HEK293 (cell line): ENCODE measurements at regions not wholly inside any gene's neighbourhood (a gene's known extent, or its start where the extent isn't known, plus 50 kb on each side); places are given as distances from the start of the nearest gene placed in this dataset.

Experiments
- CTCF ChIA-PET: fragments of 350-600 bp; formaldehyde crosslinking; extraction: SDS; loops from one replicate; lab custom pipeline; 2021; ENCODE audit warnings: antibody characterized with exemption; lab: Yijun Ruan, JAX
- POLR2A ChIA-PET: fragments of 300-600 bp; formaldehyde crosslinking; extraction: SDS; loops from one replicate; lab custom pipeline; 2020; ENCODE audit warnings: antibody characterized with exemption, inconsistent platforms; lab: Yijun Ruan, JAX
- H3K27ac ChIP-seq: fragments of 200-500 bp; sonication (Bioruptor generic); 2 replicates; pipeline ENCODE4 v1.5.1; 2014; ENCODE audit warnings: low read depth, low read length, control low read depth, inconsistent platforms; ENCODE audit errors: extremely low read depth
- H3K36me3 ChIP-seq, 2 experiments: fragments of 200-500 bp in 1 of 2; sonication (Bioruptor generic) in 1 of 2; 1 replicate in 1 of 2; 2 replicates in 1 of 2; pipeline ENCODE4 v1.5.1; 2014 to 2017; ENCODE audit warnings: inconsistent platforms in 2 of 2, low read length in 2 of 2; ENCODE audit not compliant: control insufficient read depth in 2 of 2, insufficient read depth in 1 of 2
- H3K4me1 ChIP-seq: fragments of 200-500 bp; sonication (Bioruptor generic); 2 replicates; pipeline ENCODE4 v1.5.1; 2014; ENCODE audit warnings: mild to moderate bottlenecking, low read length, inconsistent platforms; ENCODE audit not compliant: control insufficient read depth, insufficient read depth
- H3K4me3 ChIP-seq: 2 replicates; pipeline ENCODE4 v1.5.1; 2011; ENCODE audit warnings: low read depth, mild to moderate bottlenecking, control low read depth, low read length, moderate library complexity
- H3K9me3 ChIP-seq: fragments of 200-500 bp; sonication (Bioruptor generic); 2 replicates; pipeline ENCODE4 v1.5.1; 2014; ENCODE audit warnings: low read depth, low read length, inconsistent platforms; ENCODE audit not compliant: control insufficient read depth, insufficient read depth
- ATF2 ChIP-seq: fragments of 450-650 bp; formaldehyde crosslinking; IDR thresholded peaks from 2 replicates; pipeline ENCODE4 v1.5.1; 2016; ENCODE audit warnings: missing biosample characterization, missing genetic modification characterization, low read depth
- GLI2 ChIP-seq: fragments of 450-650 bp; formaldehyde crosslinking; IDR thresholded peaks from 2 replicates; pipeline ENCODE4; 2017; ENCODE audit warnings: missing biosample characterization, missing genetic modification characterization, low read depth, borderline replicate concordance
- GLI4 ChIP-seq: fragments of 450-650 bp; formaldehyde crosslinking; IDR thresholded peaks from 2 replicates; pipeline ENCODE4 v1.5.1; 2016; ENCODE audit warnings: missing biosample characterization, missing genetic modification characterization
- KLF10 ChIP-seq: fragments of 450-650 bp; IDR thresholded peaks from 2 replicates; pipeline ENCODE4 v1.5.1; 2018; ENCODE audit warnings: missing biosample characterization, mild to moderate bottlenecking, missing genetic modification characterization
- PATZ1 ChIP-seq: fragments of 450-650 bp; formaldehyde crosslinking; IDR thresholded peaks from 2 replicates; pipeline ENCODE4 v1.5.1; 2016; ENCODE audit warnings: missing biosample characterization, missing genetic modification characterization
- PRDM6 ChIP-seq: fragments of 450-650 bp; formaldehyde crosslinking; IDR thresholded peaks from 2 replicates; pipeline ENCODE4 v1.5.1; 2017; ENCODE audit warnings: missing biosample characterization, missing genetic modification characterization
- SP7 ChIP-seq: fragments of 450-650 bp; formaldehyde crosslinking; IDR thresholded peaks from 2 replicates; pipeline ENCODE4 v1.5.1; 2016; ENCODE audit warnings: missing biosample characterization, missing genetic modification characterization
- TRIM28 ChIP-seq: IDR thresholded peaks from 2 replicates; pipeline ENCODE4 v1.6.1; 2011; ENCODE audit warnings: low read length, control low read depth, borderline replicate concordance
- ZBTB20 ChIP-seq: fragments of 450-650 bp; formaldehyde crosslinking; IDR thresholded peaks from 2 replicates; pipeline ENCODE4 v1.5.1; 2016; ENCODE audit warnings: missing biosample characterization, missing genetic modification characterization
- ZNF112 ChIP-seq: fragments of 450-650 bp; formaldehyde crosslinking; IDR thresholded peaks from 2 replicates; pipeline ENCODE4 v1.5.0; 2017; ENCODE audit warnings: missing biosample characterization, missing genetic modification characterization
- ZNF133 ChIP-seq: fragments of 450-650 bp; formaldehyde crosslinking; IDR thresholded peaks from 2 replicates; pipeline ENCODE4 v1.5.1; 2016; ENCODE audit warnings: missing biosample characterization, missing genetic modification characterization
- ZNF140 ChIP-seq: fragments of 450-650 bp; formaldehyde crosslinking; IDR thresholded peaks from 2 replicates; pipeline ENCODE4 v1.5.1; 2016; ENCODE audit warnings: missing biosample characterization, missing genetic modification characterization
- ZNF561 ChIP-seq: fragments of 450-650 bp; IDR thresholded peaks from 2 replicates; pipeline ENCODE4 v1.5.1; 2018; ENCODE audit warnings: missing biosample characterization, missing genetic modification characterization, borderline replicate concordance
- ZNF600 ChIP-seq: fragments of 450-650 bp; formaldehyde crosslinking; IDR thresholded peaks from 2 replicates; pipeline ENCODE4 v1.5.1; 2016; ENCODE audit warnings: missing biosample characterization, missing genetic modification characterization
- ZNF623 ChIP-seq: fragments of 450-650 bp; formaldehyde crosslinking; IDR thresholded peaks from 2 replicates; pipeline ENCODE4 v1.5.1; 2016; ENCODE audit warnings: missing biosample characterization, missing genetic modification characterization
- ZNF624 ChIP-seq: fragments of 450-650 bp; formaldehyde crosslinking; IDR thresholded peaks from 2 replicates; pipeline ENCODE4 v1.5.1; 2017; ENCODE audit warnings: missing biosample characterization, missing genetic modification characterization
- ZNF629 ChIP-seq: fragments of 450-650 bp; formaldehyde crosslinking; IDR thresholded peaks from 2 replicates; pipeline ENCODE4 v1.5.1; 2017; ENCODE audit warnings: missing biosample characterization, missing genetic modification characterization
- ZNF830 ChIP-seq: fragments of 450-650 bp; IDR thresholded peaks from 2 replicates; pipeline ENCODE4 v1.5.0; 2018; ENCODE audit warnings: missing biosample characterization, missing genetic modification characterization, low read depth, mild to moderate bottlenecking, moderate library complexity
- ZSCAN18 ChIP-seq: fragments of 450-650 bp; formaldehyde crosslinking; IDR thresholded peaks from 2 replicates; pipeline ENCODE4 v1.5.1; 2016; ENCODE audit warnings: missing biosample characterization, missing genetic modification characterization

GRCh38 chr11:92787638-92788037, 181.8 kb upstream of the MTNR1B start:
- H3K27ac ChIP-seq: no peak overlapping the region
- no peaks in the 10 kb centered on the region for H3K9me3 ChIP-seq
- TF ChIP-seq ZBTB20 (no peak), ATF2 (tag by site-specific recombination) (peak; percentile 57; the same call in 1 of the 2 replicates)
- peaks cover 0 to 15% of the 10 kb centered on the region in 2 experiments; a peak in 1 of 3 replicates for H3K36me3 ChIP-seq
- POLR2A ChIA-PET: no interaction called here
- no peaks in the 10 kb centered on the region for H3K4me1 ChIP-seq
- no peak overlapping the region for H3K4me3 ChIP-seq
- CTCF ChIA-PET: no interaction called here

GRCh38 chr11:92789761-92790160, 179.7 kb upstream of the MTNR1B start:
- Histone ChIP-seq H3K36me3 (peaks cover 0 to 15% of the 10 kb centered on the region in 2 experiments; a peak in 1 of 3 replicates), H3K4me3 (no peak overlapping the region)
- CTCF ChIA-PET: no interaction called here
- no peak for TF ChIP-seq GLI2 (tag by site-specific recombination)
- no peak for TF ChIP-seq ZSCAN18 (tag by site-specific recombination)
- TF ChIP-seq, all 188 proteins: peak for 0
- H3K27ac ChIP-seq: no peak overlapping the region
- H3K4me1 ChIP-seq: peaks cover 4% of the 10 kb centered on the region; the same call in 1 of the 2 replicates
- POLR2A ChIA-PET: no interaction called here
- no peaks in the 10 kb centered on the region for H3K9me3 ChIP-seq

- CTCF ChIA-PET: no interaction called here
- H3K36me3 ChIP-seq: peaks cover 0 to 15% of the 10 kb centered on the region in 2 experiments; a peak in 1 of 3 replicates
- TF ChIP-seq ZNF623 (tag by site-specific recombination) (no peak), ZNF624 (no peak), ZNF140 (tag by site-specific recombination) (no peak), ZNF561 (tag by site-specific recombination) (no peak), GLI4 (tag by site-specific recombination) (no peak), ZNF112 (tag by site-specific recombination) (no peak), PRDM6 (no peak), ZNF133 (no peak), ZNF600 (tag by site-specific recombination) (no peak), PATZ1 (no peak), KLF10 (no peak), TRIM28 (no peak), ZNF830 (tag by site-specific recombination) (no peak), SP7 (no peak), ZNF629 (no peak)
Measured at GRCh38 chr11:92790366-92790765, 179.1 kb upstream of the MTNR1B start.

More at GRCh38 chr11:92790366-92790765, 179.1 kb upstream of the MTNR1B start:
- Histone ChIP-seq H3K4me1 (peaks cover 4% of the 10 kb centered on the region; the same call in 1 of the 2 replicates), H3K4me3 (no peak overlapping the region), H3K9me3 (no peaks in the 10 kb centered on the region), H3K27ac (no peak overlapping the region)
- POLR2A ChIA-PET: no interaction called here
